HG03342 (cell line): ENCODE measurements at regions not wholly inside any gene's neighbourhood (a gene's known extent, or its start where the extent isn't known, plus 50 kb on each side); places are given as distances from the start of the nearest gene placed in this dataset.

Source experiments
- ATAC-seq: cut with Tn5 transposase; IDR thresholded peaks from one replicate; pipeline ENCODE4 v1.9.1; 2021; ENCODE audit warnings: mild to moderate bottlenecking, moderate library complexity; ENCODE audit not compliant: unreplicated experiment

DNA sequence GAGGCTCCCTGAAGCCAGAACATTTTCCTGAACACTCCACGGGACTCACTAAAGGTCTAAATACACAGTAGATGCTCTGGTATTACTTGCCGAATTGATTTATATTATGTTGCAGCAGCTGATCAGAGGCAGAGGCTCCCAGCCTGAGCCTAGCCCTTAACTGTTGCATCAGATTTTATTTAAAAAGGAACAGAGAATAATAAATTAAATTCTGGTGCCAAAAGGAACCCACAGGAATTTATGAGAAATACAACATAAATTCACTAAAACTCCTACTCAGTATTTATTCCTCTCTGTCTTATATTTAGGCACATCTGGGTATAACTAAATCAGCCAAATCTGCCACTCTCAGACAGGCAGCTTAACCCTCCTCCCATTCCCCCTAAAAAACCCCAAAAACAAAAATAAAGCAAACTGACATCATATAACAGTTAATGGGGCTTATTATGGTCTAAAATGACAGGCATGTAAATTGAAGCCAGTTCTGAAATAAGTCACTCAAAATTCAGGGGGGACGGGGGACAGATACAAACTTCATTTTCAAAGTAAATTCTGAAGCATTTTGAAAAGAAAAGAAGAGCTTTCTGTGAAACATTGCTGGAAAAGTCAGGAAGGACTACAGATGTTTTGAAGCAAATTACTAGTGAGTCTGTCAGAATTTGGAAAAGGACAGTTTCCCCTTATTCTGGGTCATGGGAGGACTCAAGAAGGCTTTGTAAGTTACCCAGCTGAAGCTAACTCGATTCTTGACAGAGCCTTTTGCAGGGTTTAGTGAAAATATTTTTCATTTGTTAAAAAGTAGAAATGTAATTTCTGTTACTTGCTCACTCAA lies 53.8 kb upstream of the CORO2B start:
- no peak for ATAC-seq

- no peak for ATAC-seq
These were observed 53.0 kb upstream of the CORO2B start for GRCh38 chr15:68525815-68526214.

DNA sequence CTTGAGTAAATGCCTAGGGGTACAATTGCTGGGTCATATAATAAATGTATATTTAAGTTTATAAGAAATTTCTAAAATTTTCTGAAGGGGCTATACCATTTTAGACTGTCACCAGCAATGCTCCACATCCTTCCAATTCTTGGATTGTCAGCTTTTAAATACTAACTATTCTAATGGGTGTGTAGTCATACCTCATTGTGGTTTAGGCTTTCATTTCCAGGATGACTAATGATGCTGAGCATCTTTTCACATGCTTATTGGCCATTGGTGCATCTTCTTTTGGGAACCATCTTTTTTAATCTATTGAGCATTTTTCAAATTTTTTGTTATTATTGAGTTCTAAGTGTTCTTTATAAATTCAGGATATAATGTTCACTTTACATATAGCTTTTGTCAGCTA lies 52.5 kb upstream of the CORO2B start:
- peak; percentile 69 for ATAC-seq

- no peak for ATAC-seq
These were observed 52.0 kb upstream of the CORO2B start for GRCh38 chr15:68526784-68527183.

DNA sequence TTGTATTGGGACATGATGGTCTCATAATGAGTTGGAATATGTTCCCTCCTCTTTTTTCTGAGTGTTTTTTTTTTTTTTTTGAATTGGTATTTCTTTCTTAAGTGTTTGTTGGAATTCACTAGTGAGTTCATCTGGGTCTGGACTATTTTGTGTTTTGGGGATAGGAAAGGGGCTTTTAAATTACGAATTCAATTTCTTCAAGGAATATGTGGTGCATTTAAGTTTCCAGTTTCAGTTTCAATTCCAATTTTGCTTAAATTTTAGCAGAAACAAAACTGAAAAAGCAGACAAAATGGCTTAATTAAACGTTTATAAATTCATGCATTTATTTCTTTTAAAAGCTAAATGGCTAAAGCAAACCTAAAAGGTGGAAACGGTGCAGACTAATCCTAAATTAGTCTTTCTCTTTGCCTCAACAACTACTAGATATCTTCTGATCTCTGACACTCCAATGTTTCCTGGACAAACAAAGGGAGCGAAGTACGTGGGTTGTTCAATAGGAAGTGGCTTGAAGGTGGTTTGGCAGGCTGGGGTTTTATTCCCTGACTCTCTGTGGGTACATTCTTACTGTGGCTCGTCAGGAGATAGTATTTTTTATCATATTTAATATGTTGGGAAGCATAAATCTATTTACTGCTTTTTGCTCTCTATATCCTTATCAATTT lies 50.0 kb upstream of the CORO2B start:
- ATAC-seq, result no peak
